BE2C (cell line): ENCODE measurements at regions not wholly inside any gene's neighbourhood (a gene's known extent, or its start where the extent isn't known, plus 50 kb on each side); places are given as distances from the start of the nearest gene placed in this dataset.

Experiments used
- DNase-seq: peaks from one replicate; pipeline ENCODE4 v3.0.0-alpha.2; 2020
- H3K27me3 ChIP-seq: fragments of 250-450 bp; sonication (Bioruptor Pico); 2 replicates; pipeline ENCODE4 v1.5.1; 2020; ENCODE audit warnings: mild to moderate bottlenecking
- H3K36me3 ChIP-seq: fragments of 250-450 bp; sonication (Bioruptor Pico); 2 replicates; pipeline ENCODE4 v1.5.1; 2020; ENCODE audit warnings: mild to moderate bottlenecking
- H3K4me1 ChIP-seq: fragments of 250-450 bp; sonication (Bioruptor Pico); 2 replicates; pipeline ENCODE4 v1.5.1; 2020
- H3K4me3 ChIP-seq: 2 replicates; pipeline ENCODE4 v1.5.1; 2011; ENCODE audit warnings: low read depth, low read length
- H3K9me3 ChIP-seq: fragments of 250-450 bp; sonication (Bioruptor Pico); 2 replicates; pipeline ENCODE4 v1.5.1; 2020
- TF ChIP-seq, protein P1 (sequence below): IDR thresholded peaks from 2 replicates; pipeline ENCODE4 v1.5.1; 2012; ENCODE audit warnings: mild to moderate bottlenecking, low read depth, low read length

- Histone ChIP-seq H3K9me3 (no peaks in the 10 kb centered on the region), H3K4me3 (no peak overlapping the region), H3K27me3 (no peaks in the 10 kb centered on the region), H3K36me3 (no peaks in the 10 kb centered on the region), H3K4me1 (no peaks in the 10 kb centered on the region)
- no peak for DNase-seq
- TF ChIP-seq, protein P1, sequence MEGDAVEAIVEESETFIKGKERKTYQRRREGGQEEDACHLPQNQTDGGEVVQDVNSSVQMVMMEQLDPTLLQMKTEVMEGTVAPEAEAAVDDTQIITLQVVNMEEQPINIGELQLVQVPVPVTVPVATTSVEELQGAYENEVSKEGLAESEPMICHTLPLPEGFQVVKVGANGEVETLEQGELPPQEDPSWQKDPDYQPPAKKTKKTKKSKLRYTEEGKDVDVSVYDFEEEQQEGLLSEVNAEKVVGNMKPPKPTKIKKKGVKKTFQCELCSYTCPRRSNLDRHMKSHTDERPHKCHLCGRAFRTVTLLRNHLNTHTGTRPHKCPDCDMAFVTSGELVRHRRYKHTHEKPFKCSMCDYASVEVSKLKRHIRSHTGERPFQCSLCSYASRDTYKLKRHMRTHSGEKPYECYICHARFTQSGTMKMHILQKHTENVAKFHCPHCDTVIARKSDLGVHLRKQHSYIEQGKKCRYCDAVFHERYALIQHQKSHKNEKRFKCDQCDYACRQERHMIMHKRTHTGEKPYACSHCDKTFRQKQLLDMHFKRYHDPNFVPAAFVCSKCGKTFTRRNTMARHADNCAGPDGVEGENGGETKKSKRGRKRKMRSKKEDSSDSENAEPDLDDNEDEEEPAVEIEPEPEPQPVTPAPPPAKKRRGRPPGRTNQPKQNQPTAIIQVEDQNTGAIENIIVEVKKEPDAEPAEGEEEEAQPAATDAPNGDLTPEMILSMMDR: no peak
Observed at GRCh38 chr9:103709366-103709765, 384.7 kb upstream of the SMC2 start.

DNA sequence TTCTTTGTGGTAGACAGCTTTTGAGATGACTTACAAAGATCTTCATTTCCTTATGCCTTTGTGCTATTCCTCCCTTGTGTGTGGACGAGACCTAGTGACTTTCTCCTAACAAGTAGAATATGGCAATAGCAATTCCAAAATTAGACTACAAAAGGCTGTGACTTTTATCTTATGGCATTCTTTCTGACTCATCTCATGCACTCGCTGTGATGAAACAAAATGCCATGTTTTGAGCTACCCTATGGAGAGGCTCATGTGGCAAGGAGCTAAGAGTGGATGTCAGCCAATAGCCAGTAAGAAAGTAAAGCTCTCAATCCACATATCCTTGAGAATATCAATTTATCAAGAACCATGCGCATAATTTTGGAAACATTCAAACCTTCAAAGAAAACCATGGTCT lies 380.5 kb upstream of the SMC2 start:
- TF ChIP-seq, protein P1: no peak
- no peaks in the 10 kb centered on the region for H3K9me3 ChIP-seq
- no peaks in the 10 kb centered on the region for H3K4me1 ChIP-seq
- no peak overlapping the region for H3K4me3 ChIP-seq
- no peak for DNase-seq
- no peaks in the 10 kb centered on the region for H3K36me3 ChIP-seq
- no peaks in the 10 kb centered on the region for H3K27me3 ChIP-seq

DNA sequence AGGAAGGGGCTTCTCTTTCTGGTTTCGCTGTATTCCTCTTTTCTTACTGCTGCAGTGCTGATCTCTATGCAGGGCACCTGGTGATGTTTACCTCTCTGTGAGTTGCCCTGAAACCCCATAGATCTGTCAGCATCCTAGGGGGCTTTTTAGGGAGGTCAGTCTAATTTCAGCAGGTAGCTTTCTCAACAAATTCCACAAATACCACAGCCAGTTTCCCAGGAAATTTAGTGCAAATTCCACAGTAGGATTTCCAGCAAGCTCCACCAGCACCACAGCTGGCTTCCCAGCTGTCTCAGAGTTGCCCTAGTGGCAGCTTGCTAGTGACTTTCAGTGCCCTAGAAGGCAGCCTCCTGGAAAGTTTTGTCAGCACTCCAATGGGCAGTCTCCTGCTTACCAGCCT lies 379.1 kb upstream of the SMC2 start:
- Histone ChIP-seq H3K4me3 (no peak overlapping the region), H3K27me3 (no peaks in the 10 kb centered on the region), H3K4me1 (no peaks in the 10 kb centered on the region), H3K36me3 (no peaks in the 10 kb centered on the region), H3K9me3 (no peaks in the 10 kb centered on the region)
- TF ChIP-seq, protein P1: no peak
- no peak for DNase-seq

DNA sequence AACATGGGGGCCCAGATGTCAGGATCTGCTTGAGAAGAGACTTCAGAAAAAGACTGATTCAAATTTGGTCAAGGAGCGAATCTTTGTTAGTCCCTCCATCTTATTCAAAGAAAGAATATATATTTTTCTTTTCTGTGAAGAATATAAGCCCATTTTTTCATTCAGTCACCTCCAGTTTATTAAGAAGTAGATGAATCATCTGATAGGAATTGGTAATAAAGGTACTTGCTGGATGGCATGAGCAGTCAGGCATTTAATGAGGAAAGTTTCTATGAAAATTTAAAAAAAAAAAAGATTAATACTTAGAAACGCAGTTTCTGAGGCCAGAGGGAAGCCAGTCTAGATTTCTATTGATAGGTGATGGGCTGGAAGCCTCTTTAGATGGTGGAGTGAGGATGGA lies 373.1 kb upstream of the SMC2 start:
- Histone ChIP-seq H3K27me3 (no peaks in the 10 kb centered on the region), H3K36me3 (no peaks in the 10 kb centered on the region), H3K9me3 (no peaks in the 10 kb centered on the region), H3K4me1 (no peaks in the 10 kb centered on the region), H3K4me3 (no peak overlapping the region)
- TF ChIP-seq, protein P1: no peak
- no peak for DNase-seq

DNA sequence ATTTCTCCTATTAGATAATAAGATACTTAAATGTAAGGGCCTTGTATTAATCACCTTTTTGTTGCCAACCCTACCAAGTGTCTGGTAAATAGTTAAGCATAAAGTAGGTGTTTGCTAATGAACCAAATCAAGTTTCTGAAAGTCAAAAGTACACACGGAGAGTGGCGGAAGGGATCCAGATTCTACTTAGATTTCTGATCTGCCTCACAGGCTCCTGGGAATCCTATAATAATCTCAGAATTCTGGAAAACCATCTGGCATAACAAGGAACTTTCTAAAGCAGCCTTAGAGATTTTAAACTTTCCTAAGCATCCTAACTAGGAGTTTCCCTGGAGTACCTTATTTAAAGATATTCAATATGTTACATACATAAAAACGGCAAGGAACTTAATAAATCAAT lies 363.2 kb upstream of the SMC2 start:
- TF ChIP-seq, protein P1: no peak
- no peaks in the 10 kb centered on the region for H3K9me3 ChIP-seq
- DNase-seq: no peak
- H3K4me1 ChIP-seq: no peaks in the 10 kb centered on the region
- no peak overlapping the region for H3K4me3 ChIP-seq
- no peaks in the 10 kb centered on the region for H3K36me3 ChIP-seq
- no peaks in the 10 kb centered on the region for H3K27me3 ChIP-seq

- Histone ChIP-seq H3K27me3 (no peaks in the 10 kb centered on the region), H3K9me3 (no peaks in the 10 kb centered on the region), H3K4me1 (no peaks in the 10 kb centered on the region), H3K36me3 (no peaks in the 10 kb centered on the region), H3K4me3 (no peak overlapping the region)
- no peak for DNase-seq
- TF ChIP-seq, protein P1: no peak
Observed at GRCh38 chr9:103731541-103731940, 362.6 kb upstream of the SMC2 start.
